ENCODE measurements at regions not wholly inside any gene's neighbourhood (a gene's known extent, or its start where the extent isn't known, plus 50 kb on each side); places are given as distances from the start of the nearest gene placed in this dataset.

GRCh38 chr2:103743195-103743594, 981.4 kb downstream of the TMEM182 start:
- TF ChIP-seq CTCF (conservative IDR thresholded peaks at IDR 0.05; ENCODE audit: low read depth in 2 of 2), result no peak
- no peak for TF ChIP-seq POLR2AphosphoS5 (IDR thresholded peaks at IDR 0.05; ENCODE audit: low read depth)
- TF ChIP-seq EZH2 (IDR thresholded peaks at IDR 0.05; ENCODE audit: low read depth, unreplicated experiment), result no peak
- no peak for TF ChIP-seq EZH2phosphoT487 (IDR thresholded peaks at IDR 0.05; ENCODE audit: unreplicated experiment)
- TF ChIP-seq ZNF462 (CRISPR knock-in tag; IDR thresholded peaks at IDR 0.05), result no peak
- TF ChIP-seq REST (IDR thresholded peaks at IDR 0.05; ENCODE audit: unreplicated experiment), result no peak
